BE2C (cell line): ENCODE measurements at regions not wholly inside any gene's neighbourhood (a gene's known extent, or its start where the extent isn't known, plus 50 kb on each side); places are given as distances from the start of the nearest gene placed in this dataset.
A peak's percentile ranks its signal among the peaks of the same experiment; 100 is the strongest.

Source experiments
- DNase-seq: peaks from one replicate; pipeline ENCODE4 v3.0.0-alpha.2; 2020
- H3K27me3 ChIP-seq: fragments of 250-450 bp; sonication (Bioruptor Pico); 2 replicates; pipeline ENCODE4 v1.5.1; 2020; ENCODE audit warnings: mild to moderate bottlenecking
- H3K36me3 ChIP-seq: fragments of 250-450 bp; sonication (Bioruptor Pico); 2 replicates; pipeline ENCODE4 v1.5.1; 2020; ENCODE audit warnings: mild to moderate bottlenecking
- H3K4me1 ChIP-seq: fragments of 250-450 bp; sonication (Bioruptor Pico); 2 replicates; pipeline ENCODE4 v1.5.1; 2020
- H3K4me3 ChIP-seq: 2 replicates; pipeline ENCODE4 v1.5.1; 2011; ENCODE audit warnings: low read depth, low read length
- H3K9me3 ChIP-seq: fragments of 250-450 bp; sonication (Bioruptor Pico); 2 replicates; pipeline ENCODE4 v1.5.1; 2020
- CTCF ChIP-seq: IDR thresholded peaks from 2 replicates; pipeline ENCODE4 v1.5.1; 2012; ENCODE audit warnings: mild to moderate bottlenecking, low read depth, low read length

GRCh38 chr4:124333466-124333865, 379.1 kb downstream of the ANKRD50 start:
- H3K4me3 ChIP-seq, result no peak overlapping the region
- DNase-seq, result no peak
- no peak for TF ChIP-seq CTCF
- H3K27me3 ChIP-seq, result no peaks in the 10 kb centered on the region
- peaks cover 5% of the 10 kb centered on the region for H3K4me1 ChIP-seq
- no peaks in the 10 kb centered on the region for H3K9me3 ChIP-seq
- H3K36me3 ChIP-seq, result no peaks in the 10 kb centered on the region

- DNase-seq, result peak; percentile 43
- 0 out of 2 replicates have a peak overlapping the region, but pooled peaks have one; percentile 25 for H3K4me3 ChIP-seq
Measured at GRCh38 chr4:124334119-124334518, 378.4 kb downstream of the ANKRD50 start.

GRCh38 chr4:124337874-124338273, 374.7 kb downstream of the ANKRD50 start:
- no peaks in the 10 kb centered on the region for H3K9me3 ChIP-seq
- no peak overlapping the region for H3K4me3 ChIP-seq
- peak; percentile 66 for DNase-seq
- no peaks in the 10 kb centered on the region for H3K36me3 ChIP-seq
- H3K27me3 ChIP-seq, result no peaks in the 10 kb centered on the region
- no peak for TF ChIP-seq CTCF
- peaks cover 5% of the 10 kb centered on the region for H3K4me1 ChIP-seq

More at GRCh38 chr4:124334119-124334518, 378.4 kb downstream of the ANKRD50 start:
- Histone ChIP-seq H3K4me1 (peaks cover 5% of the 10 kb centered on the region), H3K36me3 (no peaks in the 10 kb centered on the region), H3K27me3 (no peaks in the 10 kb centered on the region), H3K9me3 (no peaks in the 10 kb centered on the region)
- TF ChIP-seq CTCF, result peak; percentile 65

- Histone ChIP-seq H3K4me3 (no peak overlapping the region), H3K27me3 (no peaks in the 10 kb centered on the region)
- no peak for TF ChIP-seq CTCF
Measured at GRCh38 chr4:124343661-124344171, 368.8 kb downstream of the ANKRD50 start.

GRCh38 chr4:124372916-124373315, 339.6 kb downstream of the ANKRD50 start:
- H3K4me3 ChIP-seq, result no peak overlapping the region
- H3K27me3 ChIP-seq, result no peaks in the 10 kb centered on the region
- no peak for TF ChIP-seq CTCF
- H3K4me1 ChIP-seq, result no peaks in the 10 kb centered on the region
- no peak for DNase-seq
- H3K9me3 ChIP-seq, result no peaks in the 10 kb centered on the region
- H3K36me3 ChIP-seq, result no peaks in the 10 kb centered on the region

More at GRCh38 chr4:124343661-124344171, 368.8 kb downstream of the ANKRD50 start:
- Histone ChIP-seq H3K9me3 (no peaks in the 10 kb centered on the region), H3K36me3 (no peaks in the 10 kb centered on the region), H3K4me1 (no peaks in the 10 kb centered on the region; the same call in 1 of the 2 replicates)
- no peak for DNase-seq

GRCh38 chr4:124386163-124386562, 326.4 kb downstream of the ANKRD50 start:
- no peaks in the 10 kb centered on the region for H3K4me1 ChIP-seq
- no peaks in the 10 kb centered on the region for H3K36me3 ChIP-seq
- H3K27me3 ChIP-seq, result no peaks in the 10 kb centered on the region
- no peak for TF ChIP-seq CTCF
- DNase-seq, result no peak
- no peak overlapping the region for H3K4me3 ChIP-seq
- no peaks in the 10 kb centered on the region for H3K9me3 ChIP-seq
